ENCODE measurements at regions not wholly inside any gene's neighbourhood (a gene's known extent, or its start where the extent isn't known, plus 50 kb on each side); places are given as distances from the start of the nearest gene placed in this dataset.

GRCh38 chr9:4921449-4921848 lies 63.6 kb upstream of the JAK2 start:
- Histone ChIP-seq H3K36me3 (no peaks in the 10 kb centered on the region), H3K27ac (no peak overlapping the region), H3K4me3 (no peak overlapping the region), H3K27me3 (no peaks in the 10 kb centered on the region), H3K9me3 (no peaks in the 10 kb centered on the region), H3K4me1 (no peaks in the 10 kb centered on the region)
- TF ChIP-seq CTCF (IDR thresholded peaks at IDR 0.05) (no peak), POLR2A (IDR thresholded peaks at IDR 0.05) (no peak), POLR2AphosphoS5 (IDR thresholded peaks at IDR 0.05) (no peak), EP300 (IDR thresholded peaks at IDR 0.05; ENCODE audit: low read depth) (no peak)
- WGBS, 2 donors (ENCODE audit: low coverage in 1 of 2) = 95 to 100% methylated on average over 1 of the region's 1 CpG
- intact Hi-C loops (cut with DNase I; ENCODE audit: low total_unique reads) = no loop called here
- in situ Hi-C loops (cut with MboI; ENCODE audit: low pct_ligation_motif_present in 1 of 4, low pct_unique_long_range_greater_than_20kb in 1 of 4, low sequenced_read_pairs in 3 of 4) = loop anchor here in 1 of 4 donors (10.0 kb wide), 1 partner anchor 57 kb away; no protein-coding TSS in a partner anchor
- DNase-seq = no peak

- no peak for DNase-seq
- Histone ChIP-seq H3K9me3 (no peaks in the 10 kb centered on the region), H3K36me3 (no peaks in the 10 kb centered on the region), H3K27me3 (no peaks in the 10 kb centered on the region), H3K27ac (no peak overlapping the region), H3K4me3 (no peak overlapping the region), H3K4me1 (no peaks in the 10 kb centered on the region)
- TF ChIP-seq POLR2A (IDR thresholded peaks at IDR 0.05) (no peak), CTCF (IDR thresholded peaks at IDR 0.05) (no peak), POLR2AphosphoS5 (IDR thresholded peaks at IDR 0.05) (no peak), EP300 (IDR thresholded peaks at IDR 0.05; ENCODE audit: low read depth) (no peak)
- in situ Hi-C loops (cut with MboI; ENCODE audit: low pct_ligation_motif_present in 1 of 4, low pct_unique_long_range_greater_than_20kb in 1 of 4, low sequenced_read_pairs in 3 of 4) = loop anchor here in 1 of 4 donors (10.0 kb wide), 1 partner anchor 57 kb away; no protein-coding TSS in a partner anchor
- intact Hi-C loops (cut with DNase I; ENCODE audit: low total_unique reads) = no loop called here
- WGBS, 2 donors (ENCODE audit: low coverage in 1 of 2) = 92 to 95% methylated on average over 2 of the region's 2 CpGs
Measured at GRCh38 chr9:4922101-4922500, 63.0 kb upstream of the JAK2 start.

GRCh38 chr9:4922730-4923129 lies 62.3 kb upstream of the JAK2 start:
- H3K9me3 ChIP-seq = no peaks in the 10 kb centered on the region
- no peak overlapping the region for H3K4me3 ChIP-seq
- 81 to 84% methylated on average over 2 of the region's 2 CpGs for WGBS, 2 donors (ENCODE audit: low coverage in 1 of 2)
- no peaks in the 10 kb centered on the region for H3K27me3 ChIP-seq
- intact Hi-C loops (cut with DNase I; ENCODE audit: low total_unique reads) (no loop called here), in situ Hi-C loops (cut with MboI; ENCODE audit: low pct_ligation_motif_present in 1 of 4, low pct_unique_long_range_greater_than_20kb in 1 of 4, low sequenced_read_pairs in 3 of 4) (loop anchor here in 1 of 4 donors (10.0 kb wide), 1 partner anchor 58 kb away; no protein-coding TSS in a partner anchor)
- no peak overlapping the region for H3K27ac ChIP-seq
- TF ChIP-seq EP300 (IDR thresholded peaks at IDR 0.05; ENCODE audit: low read depth) (no peak), CTCF (IDR thresholded peaks at IDR 0.05) (no peak), POLR2A (IDR thresholded peaks at IDR 0.05) (no peak), POLR2AphosphoS5 (IDR thresholded peaks at IDR 0.05) (no peak)
- no peaks in the 10 kb centered on the region for H3K4me1 ChIP-seq
- DNase-seq = no peak
- no peaks in the 10 kb centered on the region for H3K36me3 ChIP-seq

GRCh38 chr9:4923141-4923540 lies 61.9 kb upstream of the JAK2 start:
- Histone ChIP-seq H3K27ac (no peak overlapping the region), H3K27me3 (no peaks in the 10 kb centered on the region), H3K36me3 (no peaks in the 10 kb centered on the region), H3K4me1 (no peaks in the 10 kb centered on the region), H3K4me3 (no peak overlapping the region), H3K9me3 (no peaks in the 10 kb centered on the region)
- WGBS, 2 donors (ENCODE audit: low coverage in 1 of 2) = 80% methylated on average over 1 of the region's 1 CpG; no CpG with 5 or more reads in 1 of the 2 donors
- DNase-seq = no peak
- intact Hi-C loops (cut with DNase I; ENCODE audit: low total_unique reads) = no loop called here
- TF ChIP-seq POLR2AphosphoS5 (IDR thresholded peaks at IDR 0.05) (no peak), POLR2A (IDR thresholded peaks at IDR 0.05) (no peak), EP300 (IDR thresholded peaks at IDR 0.05; ENCODE audit: low read depth) (no peak), CTCF (IDR thresholded peaks at IDR 0.05) (no peak)
- in situ Hi-C loops (cut with MboI; ENCODE audit: low pct_ligation_motif_present in 1 of 4, low pct_unique_long_range_greater_than_20kb in 1 of 4, low sequenced_read_pairs in 3 of 4) = loop anchor here in 1 of 4 donors (10.0 kb wide), 1 partner anchor 58 kb away; no protein-coding TSS in a partner anchor
